ENCODE measurements at regions not wholly inside any gene's neighbourhood (a gene's known extent, or its start where the extent isn't known, plus 50 kb on each side); places are given as distances from the start of the nearest gene placed in this dataset.

DNA sequence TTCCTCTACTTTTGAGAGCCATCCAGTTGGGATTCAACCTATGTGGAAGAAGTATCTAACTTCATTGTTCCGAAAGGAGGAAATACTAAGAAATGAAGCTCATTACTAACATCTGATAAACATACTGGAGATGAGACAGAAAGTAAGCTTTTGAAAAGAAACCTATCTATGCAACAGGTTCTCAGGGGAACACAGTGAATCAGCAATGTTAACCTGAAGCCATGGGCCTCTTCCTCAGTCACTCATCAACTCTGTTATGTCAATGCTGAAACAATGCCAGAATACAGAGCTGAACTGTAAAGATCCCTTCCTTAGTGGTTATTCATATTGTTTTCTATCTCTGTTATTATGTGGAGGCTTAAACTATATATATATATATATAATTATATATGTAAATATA lies 55.5 kb upstream of the ESRRG start:
- TF ChIP-seq, protein P1, sequence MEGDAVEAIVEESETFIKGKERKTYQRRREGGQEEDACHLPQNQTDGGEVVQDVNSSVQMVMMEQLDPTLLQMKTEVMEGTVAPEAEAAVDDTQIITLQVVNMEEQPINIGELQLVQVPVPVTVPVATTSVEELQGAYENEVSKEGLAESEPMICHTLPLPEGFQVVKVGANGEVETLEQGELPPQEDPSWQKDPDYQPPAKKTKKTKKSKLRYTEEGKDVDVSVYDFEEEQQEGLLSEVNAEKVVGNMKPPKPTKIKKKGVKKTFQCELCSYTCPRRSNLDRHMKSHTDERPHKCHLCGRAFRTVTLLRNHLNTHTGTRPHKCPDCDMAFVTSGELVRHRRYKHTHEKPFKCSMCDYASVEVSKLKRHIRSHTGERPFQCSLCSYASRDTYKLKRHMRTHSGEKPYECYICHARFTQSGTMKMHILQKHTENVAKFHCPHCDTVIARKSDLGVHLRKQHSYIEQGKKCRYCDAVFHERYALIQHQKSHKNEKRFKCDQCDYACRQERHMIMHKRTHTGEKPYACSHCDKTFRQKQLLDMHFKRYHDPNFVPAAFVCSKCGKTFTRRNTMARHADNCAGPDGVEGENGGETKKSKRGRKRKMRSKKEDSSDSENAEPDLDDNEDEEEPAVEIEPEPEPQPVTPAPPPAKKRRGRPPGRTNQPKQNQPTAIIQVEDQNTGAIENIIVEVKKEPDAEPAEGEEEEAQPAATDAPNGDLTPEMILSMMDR (IDR thresholded peaks at IDR 0.05), result no peak
- TF ChIP-seq POLR2A (IDR thresholded peaks at IDR 0.05), result no peak
